GM12878 (cell line): ENCODE measurements at regions not wholly inside any gene's neighbourhood (a gene's known extent, or its start where the extent isn't known, plus 50 kb on each side); places are given as distances from the start of the nearest gene placed in this dataset.

Experiments used
- ATAC-seq: fragments of 200-7000 bp; cut with Tn5 transposase; 3 replicates; pipeline ENCODE4 v1.9.1; 2020; ENCODE audit warnings: mild to moderate bottlenecking, moderate library complexity
- BruUV-seq: library from RNA; stranded (reverse); fragments of 400-500 nt; replicated peaks from 2 replicates; lab custom pipeline; 2021; lab: Mats Ljungman, UMichigan
- CTCF ChIA-PET: fragments of 300-600 bp; sonication (Branson Sonifier 250); formaldehyde crosslinking; extraction: SDS; loops from one replicate; lab custom pipeline; 2021; ENCODE audit warnings: inconsistent platforms; lab: Yijun Ruan, JAX
- POLR2A ChIA-PET: fragments of 350-600 bp; formaldehyde crosslinking; extraction: SDS; loops from one replicate; lab custom pipeline; 2021; ENCODE audit warnings: inconsistent platforms; lab: Charles Lee
- RAD21 ChIA-PET: fragments of 300-600 bp; sonication (Branson Sonifier 250); formaldehyde crosslinking; loops from one replicate; lab custom pipeline; 2023; ENCODE audit warnings: antibody characterized with exemption; ENCODE audit not compliant: unreplicated experiment; lab: Charles Lee
- SMC1A ChIA-PET: fragments of 300-600 bp; sonication (Branson Sonifier 250); formaldehyde crosslinking; loops from one replicate; lab custom pipeline; 2023; ENCODE audit not compliant: unreplicated experiment, uncharacterized antibody; lab: Charles Lee
- DNase-seq: peaks from one replicate; pipeline ENCODE4 v3.0.0-alpha.2; 2011; ENCODE audit warnings: low read depth, low spot score
- FAIRE-seq: peaks from 3 replicates; lab custom pipeline; 2011; peaks lifted over from hg19 to GRCh38; lab: Jason Lieb, UNC
- H2AFZ ChIP-seq: 2 replicates; pipeline ENCODE4 v1.6.0; 2011; ENCODE audit warnings: low read depth, low read length, control low read depth; ENCODE audit not compliant: control insufficient read depth
- H3K27ac ChIP-seq: 2 replicates; pipeline ENCODE4 v1.5.1; 2011; ENCODE audit warnings: control low read depth; ENCODE audit not compliant: control insufficient read depth, insufficient read depth
- H3K27me3 ChIP-seq, 2 experiments: replicated peaks in 1 of 2; 2 replicates each; pipeline versions ENCODE4 v1.6.0 to v1.6.1; 2011; ENCODE audit warnings: low read length in 1 of 2; ENCODE audit not compliant: control insufficient read depth in 2 of 2, insufficient read depth in 2 of 2
- H3K36me3 ChIP-seq, 2 experiments: 2 replicates each; pipeline ENCODE4 v1.5.1; 2011; ENCODE audit warnings: low read length in 1 of 2; ENCODE audit not compliant: control insufficient read depth in 2 of 2, insufficient read depth in 2 of 2
- H3K4me1 ChIP-seq: 2 replicates; pipeline ENCODE4 v1.6.1; 2011; ENCODE audit warnings: mild to moderate bottlenecking, low read length, moderate library complexity, mixed read lengths; ENCODE audit not compliant: control insufficient read depth, insufficient read depth
- H3K4me2 ChIP-seq: 2 replicates; pipeline ENCODE4 v1.6.0; 2011; ENCODE audit warnings: control low read depth; ENCODE audit not compliant: control insufficient read depth, insufficient read depth
- H3K4me3 ChIP-seq: fragments of 200-600 bp; sonication (generic); 2 replicates; pipeline ENCODE4 v1.5.1; 2016
- H3K79me2 ChIP-seq: 2 replicates; pipeline ENCODE4 v1.6.0; 2011; ENCODE audit warnings: low read length; ENCODE audit not compliant: control insufficient read depth, insufficient read depth
- H3K9ac ChIP-seq: 2 replicates; pipeline ENCODE4 v1.8.0; 2011; ENCODE audit warnings: low read length, control low read depth, mixed read lengths; ENCODE audit not compliant: control insufficient read depth, insufficient read depth
- H3K9me3 ChIP-seq: replicated peaks from 3 replicates; pipeline ENCODE4 v1.5.1; 2011; ENCODE audit warnings: mild to moderate bottlenecking, low read length; ENCODE audit not compliant: control insufficient read depth, insufficient read depth
- H4K20me1 ChIP-seq: 2 replicates; pipeline ENCODE4 v1.6.0; 2011; ENCODE audit not compliant: control insufficient read depth, insufficient read depth
- BMI1 ChIP-seq: fragments of 450-650 bp; IDR thresholded peaks from 2 replicates; pipeline ENCODE4 v1.6.1; 2016; ENCODE audit warnings: mild to moderate bottlenecking, moderate library complexity, borderline replicate concordance
- BRCA1 ChIP-seq: IDR thresholded peaks from 2 replicates; pipeline ENCODE4 v1.6.1; 2011; ENCODE audit warnings: low read depth, low read length, improper control_type of control experiment
- CBFB ChIP-seq: IDR thresholded peaks from 2 replicates; pipeline ENCODE4 v1.6.1; 2016; ENCODE audit warnings: antibody characterized with exemption, low read depth
- CUX1 ChIP-seq: IDR thresholded peaks from 2 replicates; pipeline ENCODE4 v1.6.1; 2012; ENCODE audit warnings: improper control_type of control experiment, low read depth, low read length; ENCODE audit not compliant: insufficient replicate concordance
- EED ChIP-seq: sonication (generic); IDR thresholded peaks from 2 replicates; pipeline ENCODE4 v1.6.1; 2016; ENCODE audit warnings: antibody characterized with exemption, low read depth
- IRF3 ChIP-seq: fragments of 450-650 bp; IDR thresholded peaks from 2 replicates; pipeline ENCODE4 v1.6.1; 2014; ENCODE audit warnings: mild to moderate bottlenecking
- JUND ChIP-seq: IDR thresholded peaks from 2 replicates; pipeline ENCODE4 v1.6.1; 2012; ENCODE audit warnings: low read depth, mild to moderate bottlenecking, low read length, improper control_type of control experiment, moderate library complexity
- KLF5 ChIP-seq: fragments of 450-650 bp; IDR thresholded peaks from 2 replicates; pipeline ENCODE4 v1.6.1; 2014; ENCODE audit warnings: mild to moderate bottlenecking; ENCODE audit not compliant: partially characterized antibody
- LARP7 ChIP-seq: fragments of 450-650 bp; IDR thresholded peaks from 2 replicates; pipeline ENCODE4 v1.6.1; 2017; ENCODE audit warnings: mild to moderate bottlenecking
- NFIC ChIP-seq: IDR thresholded peaks from 2 replicates; pipeline ENCODE4 v1.6.1; 2012; ENCODE audit warnings: low read depth, mild to moderate bottlenecking, inconsistent platforms, low read length, moderate library complexity
- NR2C2 ChIP-seq: IDR thresholded peaks from 2 replicates; pipeline ENCODE4 v1.6.1; 2011; ENCODE audit warnings: borderline replicate concordance, low read depth; ENCODE audit not compliant: control insufficient read depth, insufficient read length
- RCOR1 ChIP-seq: conservative IDR thresholded peaks from 2 replicates; pipeline ENCODE4 v1.6.1; 2012; ENCODE audit warnings: low read depth, low read length, improper control_type of control experiment
- RUNX3 ChIP-seq: IDR thresholded peaks from 2 replicates; pipeline ENCODE4 v1.6.1; 2012; ENCODE audit warnings: low read length, inconsistent platforms
- SIX5 ChIP-seq: IDR thresholded peaks from 2 replicates; pipeline ENCODE4 v1.6.1; 2011; ENCODE audit warnings: mild to moderate bottlenecking, low read depth, low read length, moderate library complexity; ENCODE audit not compliant: severe bottlenecking
- SMARCA5 ChIP-seq: fragments of 450-650 bp; IDR thresholded peaks from 2 replicates; pipeline ENCODE4 v1.6.1; 2017; ENCODE audit warnings: mild to moderate bottlenecking
- SUPT20H ChIP-seq: IDR thresholded peaks from 2 replicates; pipeline ENCODE4 v1.6.1; 2011; ENCODE audit warnings: low read depth, mild to moderate bottlenecking, low read length, moderate library complexity, borderline replicate concordance; ENCODE audit not compliant: control insufficient read depth
- TCF12 ChIP-seq: IDR thresholded peaks from 2 replicates; pipeline ENCODE4 v1.6.1; 2011; ENCODE audit warnings: low read depth, mild to moderate bottlenecking, low read length
- WRNIP1 ChIP-seq: IDR thresholded peaks from 2 replicates; pipeline ENCODE4 v1.6.1; 2011; ENCODE audit warnings: low read depth, low read length, improper control_type of control experiment, borderline replicate concordance
- ZNF207 ChIP-seq: fragments of 450-650 bp; IDR thresholded peaks from 2 replicates; pipeline ENCODE4 v1.6.1; 2014; ENCODE audit warnings: antibody characterized with exemption, mild to moderate bottlenecking, borderline replicate concordance
- WGBS: methylation state at CpG from one replicate; pipeline ENCODE4 v1.1.6; 2016; ENCODE audit warnings: low lambda C conversion rate; ENCODE audit not compliant: insufficient replicate concordance, insufficient coverage; ENCODE audit errors: missing lambda C conversion rate; 5-methylcytosine and 5-hydroxymethylcytosine counted together
- in situ Hi-C: fragments of 300-500 bp; cut with MboI; formaldehyde crosslinking; loops from 9 replicates; pipeline ENCODE4 v1.14.3; 2018; ENCODE audit warnings: mixed read lengths
- intact Hi-C: fragments of 100-400 bp; cut with micrococcal nuclease; formaldehyde crosslinking; loops from one replicate; pipeline ENCODE4 v1.14.2; 2022; ENCODE audit not compliant: unreplicated experiment

GRCh38 chr3:168327856-168328255 lies 232.1 kb upstream of the GOLIM4 start:
- Histone ChIP-seq H3K27me3 (no peaks in the 10 kb centered on the region), H3K9me3 (no peaks in the 10 kb centered on the region), H3K27ac (no peak overlapping the region), H3K4me3 (no peak overlapping the region), H4K20me1 (no peaks in the 10 kb centered on the region), H3K9ac (no peak overlapping the region), H3K79me2 (no peaks in the 10 kb centered on the region), H3K4me2 (no peak overlapping the region), H2AFZ (no peak overlapping the region), H3K4me1 (no peaks in the 10 kb centered on the region), H3K36me3 (no peaks in the 10 kb centered on the region)
- BruUV-seq: no TSS peak
- no peak for FAIRE-seq
- ChIA-PET RAD21 (no interaction called here), CTCF (no interaction called here), POLR2A (no interaction called here), SMC1A (no interaction called here)
- intact Hi-C loops (no loop called here), in situ Hi-C loops (no loop called here)
- DNase-seq: no peak
- TF ChIP-seq ZNF207: no peak
- no peak for TF ChIP-seq EED
- TF ChIP-seq RUNX3: no peak
- no peak for TF ChIP-seq IRF3
- no peak for TF ChIP-seq JUND
- TF ChIP-seq TCF12: no peak
- no peak for TF ChIP-seq NFIC
- no peak for TF ChIP-seq SMARCA5
- no peak for TF ChIP-seq RCOR1
- TF ChIP-seq CUX1: no peak
- TF ChIP-seq BRCA1: no peak
- TF ChIP-seq KLF5: no peak
- TF ChIP-seq WRNIP1: no peak
- no peak for TF ChIP-seq LARP7
- TF ChIP-seq NR2C2: no peak
- TF ChIP-seq CBFB: no peak
- no peak for TF ChIP-seq SIX5
- TF ChIP-seq BMI1: no peak
- TF ChIP-seq SUPT20H: no peak
- no peak for ATAC-seq
- 89% methylated on average over 1 of the region's 1 CpG for WGBS
